Inferior parietal cortex (tissue), 1 donor: ENCODE measurements at regions not wholly inside any gene's neighbourhood (a gene's known extent, or its start where the extent isn't known, plus 50 kb on each side); places are given as distances from the start of the nearest gene placed in this dataset.
"Not testable (repeated sequence)": the region's sequence is repeated elsewhere in the genome, so short reads cannot be mapped to it uniquely, and the experiment has no call there.

Experiments
- DNase-seq: peaks from one replicate; pipeline ENCODE4 v3.0.0-alpha.2; 2016; ENCODE audit errors: extremely low spot score

- no peak for DNase-seq
Observed at GRCh38 chr6:15166121-15166520, 79.7 kb upstream of the JARID2 start.

GRCh38 chr6:15170126-15170525, 75.7 kb upstream of the JARID2 start:
- no peak for DNase-seq

GRCh38 chr6:15171026-15171425, 74.8 kb upstream of the JARID2 start:
- DNase-seq: no peak

- DNase-seq: no peak
Observed at GRCh38 chr6:15176816-15177370, 69.0 kb upstream of the JARID2 start.

- no peak for DNase-seq
Observed at GRCh38 chr6:15183979-15184378, 61.9 kb upstream of the JARID2 start.

- DNase-seq: no peak
Observed at GRCh38 chr6:15184441-15184861, 61.4 kb upstream of the JARID2 start.

GRCh38 chr6:15185111-15185510, 60.8 kb upstream of the JARID2 start:
- not testable (repeated sequence) for DNase-seq

GRCh38 chr6:15193451-15193850, 52.4 kb upstream of the JARID2 start:
- DNase-seq: not testable (repeated sequence)

- no peak for DNase-seq
Observed at GRCh38 chr6:15194453-15194852, 51.4 kb upstream of the JARID2 start.
